IMR-90 (cell line): ENCODE measurements at regions not wholly inside any gene's neighbourhood (a gene's known extent, or its start where the extent isn't known, plus 50 kb on each side); places are given as distances from the start of the nearest gene placed in this dataset.

Source experiments
- ATAC-seq: fragments of 200-7000 bp; cut with Tn5 transposase; 2 replicates; pipeline ENCODE4 v1.9.1; 2020; ENCODE audit warnings: low read depth, mild to moderate bottlenecking, moderate library complexity
- BruUV-seq: library from RNA; stranded (reverse); fragments of 400-500 nt; replicated peaks from 2 replicates; lab custom pipeline; 2021; lab: Mats Ljungman, UMichigan
- CTCF ChIA-PET: fragments of 300-600 bp; formaldehyde crosslinking; extraction: SDS; loops from one replicate; lab custom pipeline; 2021; ENCODE audit warnings: antibody characterized with exemption; lab: Yijun Ruan, JAX
- POLR2A ChIA-PET: fragments of 300-600 bp; sonication (Branson Sonifier 250); formaldehyde crosslinking; loops from one replicate; lab custom pipeline; 2022; ENCODE audit warnings: antibody characterized with exemption; ENCODE audit not compliant: unreplicated experiment; lab: Charles Lee
- DNase-seq: peaks from one replicate; pipeline ENCODE4 v3.0.0; 2013
- H2AFZ ChIP-seq: replicated peaks from 2 replicates; pipeline ENCODE3; 2013; ENCODE audit warnings: low read length, mild to moderate bottlenecking; ENCODE audit not compliant: poor library complexity
- H2AK5ac ChIP-seq: 2 replicates; pipeline ENCODE4 v1.6.1; 2013; ENCODE audit warnings: low read depth, low read length, inconsistent platforms
- H2AK9ac ChIP-seq: replicated peaks from 2 replicates; pipeline ENCODE3; 2013; ENCODE audit warnings: mild to moderate bottlenecking, low read depth, low read length, moderate library complexity; ENCODE audit not compliant: poor library complexity
- H2BK120ac ChIP-seq: 2 replicates; pipeline ENCODE4 v1.6.1; 2013; ENCODE audit warnings: low read depth, low read length, inconsistent platforms
- H2BK15ac ChIP-seq: 3 replicates; pipeline ENCODE4 v1.6.1; 2013; ENCODE audit warnings: low read depth, low read length, inconsistent platforms
- H2BK20ac ChIP-seq: 2 replicates; pipeline ENCODE4 v1.6.1; 2013; ENCODE audit warnings: low read depth, mild to moderate bottlenecking, inconsistent platforms, low read length, moderate library complexity
- H2BK5ac ChIP-seq: 2 replicates; pipeline ENCODE4 v1.6.1; 2013; ENCODE audit warnings: mild to moderate bottlenecking, low read depth, low read length, inconsistent platforms; ENCODE audit not compliant: poor library complexity, severe bottlenecking
- H3K14ac ChIP-seq: replicated peaks from 2 replicates; pipeline ENCODE4 v1.6.1; 2013; ENCODE audit warnings: low read depth, low read length, inconsistent platforms
- H3K18ac ChIP-seq: 2 replicates; pipeline ENCODE4 v1.6.1; 2013; ENCODE audit warnings: low read depth, low read length, control low read depth
- H3K23ac ChIP-seq: 2 replicates; pipeline ENCODE4 v1.6.1; 2013; ENCODE audit warnings: low read depth, low read length, inconsistent platforms
- H3K27ac ChIP-seq: 2 replicates; pipeline ENCODE4 v1.5.1; 2013; ENCODE audit warnings: mild to moderate bottlenecking, control low read depth, low read length; ENCODE audit not compliant: insufficient read depth
- H3K27me3 ChIP-seq: 2 replicates; pipeline ENCODE4 v1.6.1; 2013; ENCODE audit warnings: low read length; ENCODE audit not compliant: control insufficient read depth, insufficient read depth
- H3K36me3 ChIP-seq: 2 replicates; pipeline ENCODE4 v1.6.1; 2013; ENCODE audit warnings: low read length, mixed read lengths; ENCODE audit not compliant: control insufficient read depth, insufficient read depth
- H3K4ac ChIP-seq: 2 replicates; pipeline ENCODE4 v1.6.1; 2013; ENCODE audit warnings: low read depth, low read length, inconsistent platforms
- H3K4me1 ChIP-seq: 2 replicates; pipeline ENCODE4 v1.6.1; 2013; ENCODE audit warnings: low read length, mixed read lengths; ENCODE audit not compliant: control insufficient read depth, insufficient read depth
- H3K4me2 ChIP-seq: 2 replicates; pipeline ENCODE4 v1.6.1; 2013; ENCODE audit warnings: low read depth, mild to moderate bottlenecking, control low read depth, low read length, moderate library complexity
- H3K4me3 ChIP-seq: 2 replicates; pipeline ENCODE4 v1.5.1; 2013; ENCODE audit warnings: low read depth, mild to moderate bottlenecking, control low read depth, low read length, moderate library complexity; ENCODE audit not compliant: insufficient read depth
- H3K56ac ChIP-seq: 2 replicates; pipeline ENCODE4 v1.6.1; 2013; ENCODE audit warnings: low read length, inconsistent platforms; ENCODE audit not compliant: insufficient read depth; ENCODE audit errors: extremely low read depth
- H3K79me1 ChIP-seq, 2 experiments: 2 replicates each; pipeline ENCODE4 v1.6.1; 2013; ENCODE audit warnings: low read length in 2 of 2, inconsistent platforms in 1 of 2, low read depth in 1 of 2
- H3K9ac ChIP-seq: 2 replicates; pipeline ENCODE4 v1.6.1; 2013; ENCODE audit warnings: low read depth, low read length, control low read depth
- H3K9me1 ChIP-seq: 2 replicates; pipeline ENCODE4 v1.6.1; 2013; ENCODE audit warnings: low read length, inconsistent platforms; ENCODE audit not compliant: insufficient read depth
- H3K9me3 ChIP-seq: 2 replicates; pipeline ENCODE4 v1.6.1; 2013; ENCODE audit warnings: low read length; ENCODE audit not compliant: control insufficient read depth, insufficient read depth
- H4K20me1 ChIP-seq: 2 replicates; pipeline ENCODE4 v1.6.1; 2013; ENCODE audit warnings: low read length, inconsistent platforms; ENCODE audit not compliant: insufficient read depth
- H4K5ac ChIP-seq: 2 replicates; pipeline ENCODE4 v1.6.1; 2013; ENCODE audit warnings: mild to moderate bottlenecking, low read depth, low read length, control low read depth
- H4K8ac ChIP-seq, 2 experiments: 2 replicates each; pipeline ENCODE4 v1.6.1; 2013; ENCODE audit warnings: low read depth in 2 of 2, low read length in 2 of 2, control low read depth in 1 of 2, inconsistent platforms in 1 of 2
- H4K91ac ChIP-seq: 2 replicates; pipeline ENCODE4 v1.6.1; 2013; ENCODE audit warnings: low read depth, low read length, inconsistent platforms; ENCODE audit not compliant: insufficient read depth
- CEBPB ChIP-seq: IDR thresholded peaks from 2 replicates; pipeline ENCODE4 v1.6.1; 2012; ENCODE audit warnings: low read depth, low read length, improper control_type of control experiment
- CHD1 ChIP-seq: IDR thresholded peaks from 2 replicates; pipeline ENCODE4 v1.6.1; 2012; ENCODE audit warnings: low read depth, low read length, improper control_type of control experiment
- FOS ChIP-seq: fragments of 150-350 bp; IDR thresholded peaks from 2 replicates; pipeline ENCODE4 v1.6.1; 2016; ENCODE audit warnings: low read depth, low read length
- MAFK ChIP-seq: IDR thresholded peaks from 2 replicates; pipeline ENCODE4 v1.6.1; 2012; ENCODE audit warnings: low read depth, low read length, improper control_type of control experiment
- MAZ ChIP-seq: IDR thresholded peaks from 2 replicates; pipeline ENCODE4 v1.6.1; 2012; ENCODE audit warnings: low read depth, mild to moderate bottlenecking, low read length, improper control_type of control experiment, moderate library complexity, borderline replicate concordance
- MXI1 ChIP-seq: IDR thresholded peaks from 2 replicates; pipeline ENCODE4 v1.6.1; 2012; ENCODE audit warnings: low read depth, mild to moderate bottlenecking, low read length, moderate library complexity, borderline replicate concordance
- NFE2L2 ChIP-seq: fragments of 150-350 bp; IDR thresholded peaks from 2 replicates; pipeline ENCODE4 v1.6.1; 2016; ENCODE audit warnings: low read depth, mild to moderate bottlenecking, low read length
- SMC3 ChIP-seq: fragments of 150-350 bp; IDR thresholded peaks from 2 replicates; pipeline ENCODE4 v1.6.1; 2016; ENCODE audit warnings: low read depth, mild to moderate bottlenecking, antibody characterized with exemption, low read length, moderate library complexity
- WGBS, 2 experiments: methylation state at CpG; one replicate each; pipeline versions ENCODE4 v1.1.5 to v1.1.7; 2013; ENCODE audit warnings: missing lambda C conversion rate in 2 of 2; ENCODE audit not compliant: insufficient read length in 1 of 2; ENCODE audit errors: extremely low coverage in 2 of 2; 5-methylcytosine and 5-hydroxymethylcytosine counted together
- dilution Hi-C: fragments of 300-500 bp; cut with HindIII; formaldehyde crosslinking; loops from one replicate; pipeline ENCODE4 v1.14.3; 2018; ENCODE audit warnings: low sequenced_read_pairs; ENCODE audit not compliant: unreplicated experiment
- in situ Hi-C: fragments of 300-500 bp; cut with MboI; formaldehyde crosslinking; loops from 3 replicates; pipeline ENCODE4 v1.14.3; 2019; ENCODE audit warnings: low sequenced_read_pairs, inconsistent platforms, mixed read lengths
- intact Hi-C: fragments of 100-400 bp; cut with micrococcal nuclease; formaldehyde crosslinking; loops from 2 replicates; pipeline ENCODE4 v1.10.0; 2022
- TF ChIP-seq, protein P1 (sequence below): conservative IDR thresholded peaks from 2 replicates; pipeline ENCODE4 v1.5.1; 2012; ENCODE audit warnings: mild to moderate bottlenecking, low read depth, low read length, improper control_type of control experiment

DNA sequence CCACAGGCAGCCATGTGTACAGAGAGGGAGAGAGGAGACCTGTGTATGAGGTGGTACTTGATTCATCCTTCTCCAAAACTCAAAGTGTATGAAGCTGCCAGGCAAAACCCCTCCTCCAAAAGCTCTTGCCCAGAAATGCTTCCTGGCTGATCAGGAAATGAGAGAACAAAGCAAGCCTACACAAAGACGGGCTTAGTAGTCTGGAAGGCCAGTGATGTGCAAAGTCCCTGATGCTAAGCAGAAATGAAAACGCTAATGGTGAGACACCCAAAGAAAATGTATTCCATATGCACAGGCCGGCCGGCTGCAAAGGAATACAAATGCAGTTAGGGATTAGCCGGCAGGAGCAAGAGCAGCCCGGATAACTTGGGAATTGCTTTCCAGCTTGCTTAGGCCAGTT is 234.9 kb upstream of the CADM1 start:
- BruUV-seq, result no TSS peak

More for the DNA sequence above, 234.9 kb upstream of the CADM1 start:
- TF ChIP-seq, protein P1, sequence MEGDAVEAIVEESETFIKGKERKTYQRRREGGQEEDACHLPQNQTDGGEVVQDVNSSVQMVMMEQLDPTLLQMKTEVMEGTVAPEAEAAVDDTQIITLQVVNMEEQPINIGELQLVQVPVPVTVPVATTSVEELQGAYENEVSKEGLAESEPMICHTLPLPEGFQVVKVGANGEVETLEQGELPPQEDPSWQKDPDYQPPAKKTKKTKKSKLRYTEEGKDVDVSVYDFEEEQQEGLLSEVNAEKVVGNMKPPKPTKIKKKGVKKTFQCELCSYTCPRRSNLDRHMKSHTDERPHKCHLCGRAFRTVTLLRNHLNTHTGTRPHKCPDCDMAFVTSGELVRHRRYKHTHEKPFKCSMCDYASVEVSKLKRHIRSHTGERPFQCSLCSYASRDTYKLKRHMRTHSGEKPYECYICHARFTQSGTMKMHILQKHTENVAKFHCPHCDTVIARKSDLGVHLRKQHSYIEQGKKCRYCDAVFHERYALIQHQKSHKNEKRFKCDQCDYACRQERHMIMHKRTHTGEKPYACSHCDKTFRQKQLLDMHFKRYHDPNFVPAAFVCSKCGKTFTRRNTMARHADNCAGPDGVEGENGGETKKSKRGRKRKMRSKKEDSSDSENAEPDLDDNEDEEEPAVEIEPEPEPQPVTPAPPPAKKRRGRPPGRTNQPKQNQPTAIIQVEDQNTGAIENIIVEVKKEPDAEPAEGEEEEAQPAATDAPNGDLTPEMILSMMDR, result no peak
- TF ChIP-seq MAZ (no peak), CEBPB (no peak), SMC3 (no peak), FOS (no peak), MAFK (no peak), CHD1 (no peak), NFE2L2 (no peak), MXI1 (no peak)
- intact Hi-C loops, result no loop called here
- no peak overlapping the region for H2AK5ac ChIP-seq
- H4K91ac ChIP-seq, result no peak overlapping the region
- no peak overlapping the region for H3K23ac ChIP-seq
- H4K5ac ChIP-seq, result peak overlapping the region; percentile 51; the same call in 1 of the 2 replicates
- H2BK20ac ChIP-seq, result no peak overlapping the region
- H2AFZ ChIP-seq, result no peak overlapping the region
- H3K27me3 ChIP-seq, result peaks cover 10% of the 10 kb centered on the region; the same call in 1 of the 2 replicates
- no peak overlapping the region; the same call in 2 of the 3 replicates for H2BK15ac ChIP-seq
- DNase-seq, result no peak
- H3K79me1 ChIP-seq, result no peaks in the 10 kb centered on the region
- H3K9ac ChIP-seq, result no peak overlapping the region
- H2BK5ac ChIP-seq, result no peak overlapping the region
- POLR2A ChIA-PET, result no interaction called here
- H3K4me3 ChIP-seq, result no peak overlapping the region
- peak overlapping the region; percentile 20; the same call in 1 of the 2 replicates for H3K4ac ChIP-seq
- H3K4me1 ChIP-seq, result peaks cover 7% of the 10 kb centered on the region; the same call in 1 of the 2 replicates
- H3K27ac ChIP-seq, result no peak overlapping the region
- H3K14ac ChIP-seq, result no peak overlapping the region
- no peak overlapping the region for H3K4me2 ChIP-seq
- no CpG with 5 or more reads among the region's 6 CpGs for WGBS, 2 experiments
- dilution Hi-C loops, result no loop called here
- H4K20me1 ChIP-seq, result no peaks in the 10 kb centered on the region
- ATAC-seq, result no peak
- CTCF ChIA-PET, result no interaction called here
- no peak overlapping the region for H2AK9ac ChIP-seq
- no peak overlapping the region for H3K56ac ChIP-seq
- no peak overlapping the region; a peak in 1 of 4 replicates for H4K8ac ChIP-seq
- in situ Hi-C loops, result no loop called here
- peaks cover 5% of the 10 kb centered on the region; the same call in 1 of the 2 replicates for H3K9me1 ChIP-seq
- peak overlapping the region; percentile 35 for H2BK120ac ChIP-seq
- peak overlapping the region; percentile 36; the same call in 1 of the 2 replicates for H3K18ac ChIP-seq
- H3K36me3 ChIP-seq, result no peaks in the 10 kb centered on the region
- H3K9me3 ChIP-seq, result no peaks in the 10 kb centered on the region
